ENCODE measurements at regions not wholly inside any gene's neighbourhood (a gene's known extent, or its start where the extent isn't known, plus 50 kb on each side); places are given as distances from the start of the nearest gene placed in this dataset.
"Not testable (repeated sequence)": the region's sequence is repeated elsewhere in the genome, so short reads cannot be mapped to it uniquely, and the experiment has no call there.

GRCh38 chr1:147071142-147071541 is 101.1 kb downstream of the PRKAB2 start:
- no peak for DNase-seq (ENCODE audit: low read depth in 4 of 4, low spot score in 1 of 4)

GRCh38 chr1:147062956-147063355 is 109.3 kb downstream of the PRKAB2 start:
- no peak for DNase-seq (ENCODE audit: low read depth in 4 of 4, low spot score in 1 of 4)

DNA sequence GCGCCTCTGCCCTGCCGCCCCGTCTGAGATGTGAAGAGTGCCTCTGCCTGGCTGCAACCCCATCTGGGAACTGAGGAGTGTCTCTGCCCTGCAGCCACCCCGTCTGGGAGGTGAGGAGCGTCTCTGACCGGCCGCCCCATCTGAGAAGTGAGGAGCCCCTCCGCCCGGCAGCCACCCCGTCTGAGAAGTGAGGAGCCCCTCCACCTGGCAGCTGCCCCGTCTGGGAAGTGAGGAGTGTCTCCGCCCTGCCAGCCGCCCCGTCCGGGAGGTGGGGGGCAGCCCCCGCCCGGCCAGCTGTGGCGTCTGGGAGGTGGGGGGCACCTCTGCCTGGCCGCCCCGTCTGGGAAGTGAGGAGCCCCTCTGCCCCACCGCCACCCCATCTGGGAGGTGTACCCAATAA is 110.4 kb downstream of the PRKAB2 start:
- not testable (repeated sequence) for DNase-seq (ENCODE audit: low read depth in 4 of 4, low spot score in 1 of 4)

GRCh38 chr1:147053269-147053668 is 115.1 kb downstream of the NBPF12 start:
- DNase-seq (ENCODE audit: low read depth in 4 of 4, low spot score in 1 of 4), result no peak

DNA sequence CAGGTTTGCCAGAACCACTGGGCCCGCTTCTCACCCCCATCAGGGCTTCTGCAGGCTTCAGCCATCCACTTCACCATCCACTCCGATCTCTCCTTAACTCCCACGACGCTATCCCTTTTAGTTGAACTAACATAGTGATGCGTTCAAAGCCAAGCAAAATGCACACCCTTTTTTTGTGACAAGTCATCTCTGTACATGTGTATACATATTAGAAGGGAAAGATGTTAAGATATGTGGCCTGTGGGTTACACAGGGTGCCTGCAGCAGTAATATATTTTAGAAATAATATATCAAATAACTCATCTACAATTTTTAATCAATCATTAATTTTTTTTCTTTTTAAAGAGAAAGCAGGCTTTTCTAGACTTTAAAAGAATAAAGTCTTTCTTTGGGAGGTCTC is 114.6 kb downstream of the NBPF12 start:
- no peak for DNase-seq (ENCODE audit: low read depth in 4 of 4, low spot score in 1 of 4)

GRCh38 chr1:147052143-147052542 is 114.0 kb downstream of the NBPF12 start:
- no peak for DNase-seq (ENCODE audit: low read depth in 4 of 4, low spot score in 1 of 4)

- DNase-seq (ENCODE audit: low read depth in 4 of 4, low spot score in 1 of 4), result no peak
Measured at GRCh38 chr1:147051136-147051535, 113.0 kb downstream of the NBPF12 start.

GRCh38 chr1:147050654-147051053 is 112.5 kb downstream of the NBPF12 start:
- DNase-seq (ENCODE audit: low read depth in 4 of 4, low spot score in 1 of 4), result no peak

DNA sequence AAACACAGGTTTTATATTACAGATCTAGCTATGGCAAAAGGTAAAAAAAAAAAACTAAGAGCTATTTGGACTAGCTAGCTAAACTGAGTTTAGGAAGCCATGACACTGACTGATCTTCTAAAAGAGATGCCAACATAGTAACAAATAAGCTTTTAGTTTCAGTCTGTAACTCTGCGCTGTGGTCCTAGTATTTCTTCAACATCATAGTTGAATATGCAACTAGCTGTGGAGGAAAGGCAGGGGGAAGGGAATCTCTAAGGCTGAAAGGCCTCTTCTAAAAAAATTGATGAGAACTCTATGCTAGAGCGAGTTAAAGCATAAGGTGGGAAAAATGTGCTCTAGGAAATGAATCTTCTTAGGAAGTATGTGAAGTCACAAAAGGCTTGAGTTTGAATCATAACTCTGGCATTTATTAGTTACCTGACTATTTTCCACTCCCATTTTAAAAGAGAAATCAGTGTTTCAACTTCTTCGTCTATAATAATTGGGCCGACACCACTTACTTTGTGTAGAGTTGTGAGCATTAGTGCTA is 108.8 kb downstream of the NBPF12 start:
- not testable (repeated sequence) for DNase-seq (ENCODE audit: low read depth in 4 of 4, low spot score in 1 of 4)

DNA sequence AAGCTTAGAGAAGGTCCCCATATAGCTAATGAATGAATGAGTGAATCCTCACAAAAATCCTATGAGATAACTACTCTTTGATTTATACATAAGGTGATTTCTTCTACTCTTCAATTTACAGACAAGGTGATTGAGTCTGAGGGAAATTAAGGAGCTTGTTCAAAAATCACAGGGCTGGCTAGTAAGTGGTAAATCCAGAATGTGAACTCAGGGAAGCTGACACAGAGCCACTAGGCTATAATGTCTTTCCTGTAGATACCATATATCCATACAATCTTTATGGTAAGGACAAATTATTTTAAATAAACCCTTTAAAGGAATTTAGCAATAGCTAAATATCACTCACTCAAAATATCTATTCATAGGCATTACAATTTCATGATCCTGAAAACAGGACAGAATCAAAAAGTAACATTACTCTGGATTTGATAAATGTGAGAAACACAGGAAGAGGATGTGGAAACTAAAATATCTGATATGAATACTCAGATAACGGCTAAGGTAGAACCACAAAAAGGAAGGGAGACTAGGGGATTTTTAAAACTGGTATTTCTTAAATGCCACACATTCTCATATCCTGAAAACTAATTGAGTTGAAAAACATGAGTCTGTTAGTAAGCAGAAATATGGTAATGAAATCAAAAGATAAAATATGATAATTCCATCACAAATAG is 108.2 kb downstream of the NBPF12 start:
- DNase-seq (ENCODE audit: low read depth in 4 of 4, low spot score in 1 of 4), result no peak

Measured in stimulated activated CD4-positive, alpha-beta T cell treated with anti-CD3 and anti-CD28 coated beads, Interleukin-1b, Interleukin-23, amount 100 ng/mL, for 24 hours (primary cell).